ENCODE measurements at regions not wholly inside any gene's neighbourhood (a gene's known extent, or its start where the extent isn't known, plus 50 kb on each side); places are given as distances from the start of the nearest gene placed in this dataset.

DNA sequence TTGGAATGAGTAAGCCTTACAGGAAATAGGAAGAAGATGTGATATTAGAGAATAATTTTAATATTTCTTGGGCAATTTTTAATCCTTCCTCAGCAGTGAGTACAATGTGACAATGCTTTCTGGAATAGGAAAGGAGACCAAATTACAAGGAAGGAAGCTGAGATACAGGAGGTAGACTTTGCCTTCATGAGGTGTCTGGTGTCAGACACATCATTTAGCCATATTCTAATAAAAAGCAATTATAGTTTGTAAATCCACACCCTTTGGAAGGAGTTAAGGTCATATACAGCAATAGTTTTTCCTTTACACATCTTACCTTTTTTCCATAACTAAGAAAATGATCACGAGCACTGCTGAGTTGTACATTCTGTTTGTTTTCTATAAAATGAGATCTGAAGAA, 390.4 kb downstream of the SH3GL2 start:
- intact Hi-C loops (cut with DNase I): no loop called here
- H3K4me3 ChIP-seq: no peak overlapping the region
- H3K9me3 ChIP-seq: no peaks in the 10 kb centered on the region
- H3K36me3 ChIP-seq: no peaks in the 10 kb centered on the region
- H3K27ac ChIP-seq: no peak overlapping the region
- TF ChIP-seq, protein P1, sequence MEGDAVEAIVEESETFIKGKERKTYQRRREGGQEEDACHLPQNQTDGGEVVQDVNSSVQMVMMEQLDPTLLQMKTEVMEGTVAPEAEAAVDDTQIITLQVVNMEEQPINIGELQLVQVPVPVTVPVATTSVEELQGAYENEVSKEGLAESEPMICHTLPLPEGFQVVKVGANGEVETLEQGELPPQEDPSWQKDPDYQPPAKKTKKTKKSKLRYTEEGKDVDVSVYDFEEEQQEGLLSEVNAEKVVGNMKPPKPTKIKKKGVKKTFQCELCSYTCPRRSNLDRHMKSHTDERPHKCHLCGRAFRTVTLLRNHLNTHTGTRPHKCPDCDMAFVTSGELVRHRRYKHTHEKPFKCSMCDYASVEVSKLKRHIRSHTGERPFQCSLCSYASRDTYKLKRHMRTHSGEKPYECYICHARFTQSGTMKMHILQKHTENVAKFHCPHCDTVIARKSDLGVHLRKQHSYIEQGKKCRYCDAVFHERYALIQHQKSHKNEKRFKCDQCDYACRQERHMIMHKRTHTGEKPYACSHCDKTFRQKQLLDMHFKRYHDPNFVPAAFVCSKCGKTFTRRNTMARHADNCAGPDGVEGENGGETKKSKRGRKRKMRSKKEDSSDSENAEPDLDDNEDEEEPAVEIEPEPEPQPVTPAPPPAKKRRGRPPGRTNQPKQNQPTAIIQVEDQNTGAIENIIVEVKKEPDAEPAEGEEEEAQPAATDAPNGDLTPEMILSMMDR (IDR thresholded peaks at IDR 0.05): no peak
- TF ChIP-seq POLR2AphosphoS5 (IDR thresholded peaks at IDR 0.05): no peak
- no peak for TF ChIP-seq POLR2A (IDR thresholded peaks at IDR 0.05)
- WGBS: 0% methylated on average over 1 of the region's 1 CpG
- H3K4me1 ChIP-seq (replicated peaks): no peaks in the 10 kb centered on the region
- H3K27me3 ChIP-seq (replicated peaks; ENCODE audit: insufficient read depth): no peaks in the 10 kb centered on the region
- DNase-seq (ENCODE audit: low spot score): no peak

DNA sequence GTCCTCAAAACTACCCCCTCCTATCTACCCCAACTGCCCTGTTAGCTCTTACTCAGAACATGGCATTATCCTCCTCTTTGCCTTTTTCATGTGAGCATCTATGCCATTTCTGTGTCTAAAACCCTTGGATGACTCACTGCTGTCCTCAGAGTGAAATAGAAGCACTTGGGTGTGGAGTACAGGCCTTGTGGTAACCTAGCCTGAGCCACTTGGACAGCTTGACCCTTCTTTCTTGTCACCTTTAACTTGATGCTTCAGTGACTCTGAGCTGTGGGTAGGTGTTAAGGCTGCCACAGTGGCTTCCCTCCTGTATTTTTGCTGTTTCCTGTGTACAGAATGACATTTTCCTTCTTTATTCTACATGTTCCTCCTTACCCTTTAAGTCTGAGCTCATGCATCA, 391.4 kb downstream of the SH3GL2 start:
- intact Hi-C loops (cut with DNase I): no loop called here
- H3K36me3 ChIP-seq: no peaks in the 10 kb centered on the region
- H3K27me3 ChIP-seq (replicated peaks; ENCODE audit: insufficient read depth): no peaks in the 10 kb centered on the region
- no peaks in the 10 kb centered on the region for H3K9me3 ChIP-seq
- DNase-seq (ENCODE audit: low spot score): no peak
- no peak overlapping the region for H3K27ac ChIP-seq
- TF ChIP-seq POLR2AphosphoS5 (IDR thresholded peaks at IDR 0.05) (no peak), POLR2A (IDR thresholded peaks at IDR 0.05) (no peak)
- TF ChIP-seq, protein P1 (IDR thresholded peaks at IDR 0.05): no peak
- no peak overlapping the region for H3K4me3 ChIP-seq
- no peaks in the 10 kb centered on the region for H3K4me1 ChIP-seq (replicated peaks)

DNA sequence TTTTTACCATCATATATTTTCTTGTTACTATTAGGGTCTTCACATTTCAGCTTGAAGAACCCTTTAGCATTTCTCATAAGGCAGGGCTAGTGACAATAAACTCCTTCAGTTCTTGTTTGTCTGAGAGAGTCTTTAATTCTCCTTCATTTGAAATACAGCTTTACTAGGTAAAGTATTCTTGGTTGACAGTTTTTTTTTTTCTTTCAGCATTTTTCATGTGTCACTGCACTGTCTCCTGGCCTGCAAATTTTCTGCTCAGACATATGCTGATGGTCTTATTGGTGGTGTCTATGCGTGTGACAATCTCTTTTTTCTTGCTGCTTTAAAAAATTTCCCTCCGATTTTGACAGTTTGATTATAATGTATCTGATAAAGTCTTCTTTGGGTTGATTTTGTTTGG, 399.9 kb downstream of the SH3GL2 start:
- Histone ChIP-seq H3K9me3 (no peaks in the 10 kb centered on the region), H3K4me3 (no peak overlapping the region), H3K36me3 (no peaks in the 10 kb centered on the region), H3K27me3 (replicated peaks; ENCODE audit: insufficient read depth) (no peaks in the 10 kb centered on the region), H3K4me1 (replicated peaks) (no peaks in the 10 kb centered on the region), H3K27ac (no peak overlapping the region)
- WGBS: 100% methylated on average over 2 of the region's 2 CpGs
- DNase-seq (ENCODE audit: low spot score): no peak
- intact Hi-C loops (cut with DNase I): no loop called here
- TF ChIP-seq POLR2AphosphoS5 (IDR thresholded peaks at IDR 0.05) (no peak), POLR2A (IDR thresholded peaks at IDR 0.05) (no peak)
- TF ChIP-seq, protein P1 (IDR thresholded peaks at IDR 0.05): no peak

DNA sequence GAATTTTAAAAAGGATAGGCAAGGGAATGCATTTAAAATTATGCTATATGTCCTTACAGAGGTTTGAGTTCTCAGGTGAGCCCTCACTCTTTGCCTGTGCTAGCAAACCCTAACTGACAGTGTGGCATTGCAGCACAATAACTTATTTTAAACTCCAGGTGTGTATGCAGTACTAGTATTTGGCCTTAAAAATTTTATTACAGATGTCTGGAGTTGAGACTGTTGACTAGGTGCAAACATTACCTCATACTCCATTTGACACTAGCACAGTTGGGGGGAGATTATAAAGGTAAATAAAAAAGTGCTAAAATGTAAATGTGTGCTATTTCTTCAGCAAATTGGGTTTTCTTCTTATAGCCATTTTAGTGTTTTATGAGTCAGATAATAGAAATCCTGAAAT, 407.7 kb downstream of the SH3GL2 start:
- intact Hi-C loops (cut with DNase I): no loop called here
- H3K9me3 ChIP-seq: no peaks in the 10 kb centered on the region
- no peak overlapping the region for H3K4me3 ChIP-seq
- no peaks in the 10 kb centered on the region for H3K4me1 ChIP-seq (replicated peaks)
- no peak for DNase-seq (ENCODE audit: low spot score)
- H3K36me3 ChIP-seq: no peaks in the 10 kb centered on the region
- TF ChIP-seq POLR2AphosphoS5 (IDR thresholded peaks at IDR 0.05) (no peak), POLR2A (IDR thresholded peaks at IDR 0.05) (no peak)
- TF ChIP-seq, protein P1 (IDR thresholded peaks at IDR 0.05): no peak
- no peak overlapping the region for H3K27ac ChIP-seq
- no peaks in the 10 kb centered on the region for H3K27me3 ChIP-seq (replicated peaks; ENCODE audit: insufficient read depth)

DNA sequence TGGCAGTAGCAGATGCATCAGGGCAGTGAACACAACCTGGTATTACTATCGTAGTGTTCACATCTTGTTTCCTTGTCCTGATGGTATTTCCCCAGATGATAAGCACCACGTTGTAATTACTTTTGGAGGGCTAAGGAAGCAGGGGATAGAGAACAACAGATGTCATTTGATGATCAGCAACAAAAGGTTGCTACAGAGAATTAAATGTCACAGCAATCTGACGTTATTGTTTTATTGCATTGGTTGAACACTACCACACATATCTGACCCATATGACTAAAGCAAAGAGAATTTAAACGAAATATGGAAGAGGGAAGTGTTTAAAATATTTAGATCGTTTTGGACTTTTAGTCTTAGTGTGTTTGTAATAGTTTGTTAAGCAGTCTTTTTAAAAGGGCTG, 408.3 kb downstream of the SH3GL2 start:
- Histone ChIP-seq H3K27ac (no peak overlapping the region), H3K27me3 (replicated peaks; ENCODE audit: insufficient read depth) (no peaks in the 10 kb centered on the region), H3K36me3 (no peaks in the 10 kb centered on the region), H3K9me3 (no peaks in the 10 kb centered on the region), H3K4me3 (no peak overlapping the region), H3K4me1 (replicated peaks) (no peaks in the 10 kb centered on the region)
- DNase-seq (ENCODE audit: low spot score): no peak
- intact Hi-C loops (cut with DNase I): no loop called here
- TF ChIP-seq, protein P1 (IDR thresholded peaks at IDR 0.05): no peak
- WGBS: 69% methylated on average over 5 of the region's 5 CpGs

Measured in prostate gland (tissue), 2 donors.